Central memory CD4-positive, alpha-beta T cell (primary cell): ENCODE measurements at regions not wholly inside any gene's neighbourhood (a gene's known extent, or its start where the extent isn't known, plus 50 kb on each side); places are given as distances from the start of the nearest gene placed in this dataset.

Experiments
- DNase-seq: peaks from one replicate; pipeline ENCODE4 v3.0.0; 2022

GRCh38 chr18:24914685-24915084 is 437.3 kb downstream of the ZNF521 start:
- no peak for DNase-seq

GRCh38 chr18:24915547-24915946 is 436.4 kb downstream of the ZNF521 start:
- DNase-seq = no peak

- DNase-seq = no peak
These were observed 434.2 kb downstream of the ZNF521 start for GRCh38 chr18:24917767-24918166.

GRCh38 chr18:24918257-24918656 is 433.7 kb downstream of the ZNF521 start:
- DNase-seq = no peak

GRCh38 chr18:24919181-24919797 is 432.7 kb downstream of the ZNF521 start:
- DNase-seq = no peak

GRCh38 chr18:24922491-24922890 is 429.5 kb downstream of the ZNF521 start:
- no peak for DNase-seq

GRCh38 chr18:24923138-24923537 is 428.8 kb downstream of the ZNF521 start:
- DNase-seq = no peak

- DNase-seq = no peak
These were observed 427.8 kb downstream of the ZNF521 start for GRCh38 chr18:24924066-24924716.

- DNase-seq = no peak
These were observed 425.3 kb downstream of the ZNF521 start for GRCh38 chr18:24926649-24927048.

GRCh38 chr18:24928301-24928878 is 423.6 kb downstream of the ZNF521 start:
- no peak for DNase-seq

- DNase-seq = no peak
These were observed 421.5 kb downstream of the ZNF521 start for GRCh38 chr18:24930478-24930877.

GRCh38 chr18:24930971-24931370 is 421.0 kb downstream of the ZNF521 start:
- no peak for DNase-seq

- no peak for DNase-seq
These were observed 418.6 kb downstream of the ZNF521 start for GRCh38 chr18:24933345-24933744.

- no peak for DNase-seq
These were observed 417.6 kb downstream of the ZNF521 start for GRCh38 chr18:24934258-24934932.

GRCh38 chr18:24935008-24935407 is 417.0 kb downstream of the ZNF521 start:
- no peak for DNase-seq

GRCh38 chr18:24935896-24936295 is 416.1 kb downstream of the ZNF521 start:
- no peak for DNase-seq

GRCh38 chr18:24936691-24937090 is 415.3 kb downstream of the ZNF521 start:
- no peak for DNase-seq

- DNase-seq = no peak
These were observed 414.2 kb downstream of the ZNF521 start for GRCh38 chr18:24937639-24938275.

- DNase-seq = no peak
These were observed 411.6 kb downstream of the ZNF521 start for GRCh38 chr18:24940416-24940815.

- DNase-seq = no peak
These were observed 410.6 kb downstream of the ZNF521 start for GRCh38 chr18:24941174-24941951.

- DNase-seq = no peak
These were observed 409.8 kb downstream of the ZNF521 start for GRCh38 chr18:24942144-24942543.

GRCh38 chr18:24947521-24948305 is 404.3 kb downstream of the ZNF521 start:
- DNase-seq = no peak
